K562 (cell line): ENCODE measurements at regions not wholly inside any gene's neighbourhood (a gene's known extent, or its start where the extent isn't known, plus 50 kb on each side); places are given as distances from the start of the nearest gene placed in this dataset.

Experiments
- ATF1 ChIP-seq, 2 experiments: fragments of 450-650 bp in 1 of 2; IDR thresholded peaks; 2 replicates each; pipeline ENCODE4 v1.6.1; 2016; ENCODE audit warnings: missing compliant biosample characterization in 1 of 2, missing genetic modification characterization in 1 of 2
- CREB1 ChIP-seq, 2 experiments: sonication (generic) in 1 of 2; formaldehyde crosslinking in 1 of 2; IDR thresholded peaks; 2 replicates each; pipeline versions ENCODE4 v1.6.1 to v1.8.0; 2012 to 2022; ENCODE audit warnings: inconsistent platforms in 1 of 2, mild to moderate bottlenecking in 1 of 2, missing genetic modification reagents in 1 of 2, moderate library complexity in 1 of 2
- FOXK2 ChIP-seq, 2 experiments: fragments of 450-650 bp; IDR thresholded peaks in 1 of 2; conservative IDR thresholded peaks in 1 of 2; 2 replicates each; pipeline ENCODE4 v1.6.1; 2016; ENCODE audit warnings: low read depth in 2 of 2, mild to moderate bottlenecking in 1 of 2
- GTF3C2 ChIP-seq: IDR thresholded peaks from 3 replicates; pipeline ENCODE4 v1.6.1; 2011; ENCODE audit warnings: borderline replicate concordance, mild to moderate bottlenecking, moderate library complexity; ENCODE audit not compliant: insufficient read length; ENCODE audit errors: extremely low read depth
- PHB ChIP-seq: fragments of 250-450 bp; sonication (Bioruptor Pico); IDR thresholded peaks from 2 replicates; pipeline ENCODE4 v1.5.0; 2021
- SMAD4 ChIP-seq: fragments of 250-450 bp; sonication (Bioruptor Pico); conservative IDR thresholded peaks from 2 replicates; pipeline ENCODE4 v1.8.0; 2021; ENCODE audit warnings: inconsistent platforms, mild to moderate bottlenecking, moderate library complexity
- ZNF592 ChIP-seq: fragments of 450-650 bp; IDR thresholded peaks from 2 replicates; pipeline ENCODE4 v1.6.1; 2017; ENCODE audit warnings: antibody characterized with exemption, mild to moderate bottlenecking

DNA sequence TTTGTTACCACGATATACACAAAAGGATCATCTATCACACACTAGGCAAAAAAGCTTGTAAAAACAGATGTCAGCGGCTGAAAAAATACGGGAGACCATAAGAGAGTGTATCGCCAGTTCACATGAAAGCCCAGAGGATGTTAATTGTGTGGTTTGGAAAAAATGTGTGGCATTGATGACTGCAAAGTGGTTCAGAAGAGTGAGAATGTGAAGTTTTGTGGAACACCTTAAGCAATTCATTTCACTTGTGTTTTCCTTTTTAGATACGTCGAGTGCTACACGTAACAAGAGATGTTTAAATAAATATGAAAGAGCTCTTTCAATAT lies 61.7 kb upstream of the DAPL1 start (continued):
- TF ChIP-seq FOXK2 (conservative IDR thresholded peaks at IDR 0.05 in 1 of 2, IDR thresholded peaks at IDR 0.05 in 1 of 2; ENCODE audit: low read depth in 2 of 2) (no peak), ATF1 (CRISPR knock-in tag; IDR thresholded peaks at IDR 0.05) (no peak), ATF1 (tag; IDR thresholded peaks at IDR 0.05) (no peak), ZNF592 (no peak), CREB1 (IDR thresholded peaks at IDR 0.05) (no peak), CREB1 (CRISPR knock-in tag; IDR thresholded peaks at IDR 0.05) (no peak), GTF3C2 (no peak), SMAD4 (no peak), PHB (CRISPR knock-in tag) (no peak)
